Hematopoietic multipotent progenitor cell (in vitro differentiated cells): ENCODE measurements at regions not wholly inside any gene's neighbourhood (a gene's known extent, or its start where the extent isn't known, plus 50 kb on each side); places are given as distances from the start of the nearest gene placed in this dataset.
A peak's percentile ranks its signal among the peaks of the same experiment; 100 is the strongest.
"Not testable (repeated sequence)": the region's sequence is repeated elsewhere in the genome, so short reads cannot be mapped to it uniquely, and the experiment has no call there.

Experiments
- DNase-seq, 3 donors: peaks; one replicate each; pipeline ENCODE4 v3.0.0-alpha.2; 2011 to 2015; ENCODE audit warnings: low read depth in 2 of 3, low spot score in 2 of 3

DNA sequence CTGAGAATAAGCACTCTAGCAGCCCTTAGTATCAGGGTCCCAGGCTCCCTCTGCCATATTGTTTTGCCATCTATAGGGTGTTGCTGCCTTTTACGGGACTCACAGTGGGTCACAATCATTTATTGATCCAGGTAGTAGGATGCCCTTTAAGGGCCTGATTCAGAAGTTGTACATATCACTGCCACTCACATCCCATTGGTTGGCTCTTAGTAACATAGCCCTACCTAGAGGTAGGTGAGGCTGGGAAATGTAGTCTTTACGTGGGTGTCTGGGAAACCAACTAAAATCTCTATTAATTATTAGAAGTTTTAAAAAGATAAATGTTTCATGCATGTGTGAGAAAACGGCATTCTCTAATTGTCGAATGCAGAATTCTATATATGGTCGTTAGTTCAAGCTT is 78.8 kb upstream of the ATP5PO start:
- DNase-seq = no peak

DNA sequence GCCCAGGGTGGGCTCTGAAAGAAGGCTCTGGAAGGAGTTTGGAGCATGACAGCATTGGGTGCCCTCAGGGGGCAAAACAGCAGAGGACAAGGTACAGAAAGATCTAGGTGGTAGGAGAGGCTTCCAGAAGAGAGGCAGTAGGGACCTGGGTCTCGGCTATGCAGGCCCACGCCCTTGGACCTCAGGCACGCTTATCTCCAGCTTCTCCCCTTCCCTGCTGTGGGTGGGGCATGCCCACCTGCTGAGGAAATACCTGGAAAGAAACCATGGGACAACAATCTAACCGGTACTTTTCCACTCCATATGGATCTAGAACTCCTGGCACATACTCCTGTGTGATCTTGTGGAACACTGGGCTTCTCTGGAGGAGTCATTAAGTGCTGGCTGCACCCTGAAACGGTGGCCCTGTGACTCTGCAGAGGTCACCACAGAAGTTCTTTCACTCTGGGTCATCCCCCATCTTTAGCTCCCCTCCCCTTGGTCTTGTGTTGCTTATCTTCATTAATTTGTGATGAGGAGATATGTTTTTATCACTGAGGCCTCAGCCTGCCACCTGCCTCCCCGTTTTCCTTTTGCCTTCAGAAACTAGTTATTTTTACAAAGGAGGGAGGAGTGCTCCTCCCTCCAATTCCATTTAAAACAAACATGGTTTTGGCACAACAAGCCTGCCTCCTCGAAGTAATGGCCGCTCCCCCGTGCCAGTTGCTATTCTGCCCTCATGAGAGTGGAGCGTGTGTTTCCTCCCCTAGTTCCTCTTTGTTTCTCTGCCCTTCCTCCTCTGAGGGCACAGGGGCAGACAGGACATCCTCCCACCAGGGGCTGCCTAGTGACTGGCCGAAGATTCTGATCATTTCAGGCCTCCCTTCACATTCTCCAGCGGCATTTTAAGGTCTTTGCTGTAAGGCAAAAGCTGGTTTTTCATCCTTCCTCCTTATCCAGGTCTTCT is 78.0 kb upstream of the ATP5PO start:
- peak in 2 of 3 donors; percentile 58 to 88 for DNase-seq

DNA sequence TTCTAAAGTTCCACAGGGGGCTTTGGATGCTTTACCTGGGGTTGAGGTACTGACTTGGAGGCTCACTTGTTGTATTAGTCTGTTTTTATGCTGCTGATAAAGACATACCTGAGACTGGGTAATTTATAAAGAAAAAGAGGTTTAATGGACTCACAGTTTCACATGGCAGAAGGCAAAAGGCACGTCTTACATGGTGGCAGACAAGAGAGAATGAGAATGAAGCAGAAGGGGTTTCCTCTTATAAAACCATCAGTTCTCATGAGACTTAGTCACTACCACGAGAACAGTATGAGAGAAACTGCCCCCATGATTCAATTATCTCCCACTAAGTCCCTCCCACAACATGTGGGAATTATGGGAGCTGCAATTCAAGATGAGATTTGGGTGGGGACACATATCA is 76.8 kb upstream of the ATP5PO start:
- DNase-seq = not testable (repeated sequence)

DNA sequence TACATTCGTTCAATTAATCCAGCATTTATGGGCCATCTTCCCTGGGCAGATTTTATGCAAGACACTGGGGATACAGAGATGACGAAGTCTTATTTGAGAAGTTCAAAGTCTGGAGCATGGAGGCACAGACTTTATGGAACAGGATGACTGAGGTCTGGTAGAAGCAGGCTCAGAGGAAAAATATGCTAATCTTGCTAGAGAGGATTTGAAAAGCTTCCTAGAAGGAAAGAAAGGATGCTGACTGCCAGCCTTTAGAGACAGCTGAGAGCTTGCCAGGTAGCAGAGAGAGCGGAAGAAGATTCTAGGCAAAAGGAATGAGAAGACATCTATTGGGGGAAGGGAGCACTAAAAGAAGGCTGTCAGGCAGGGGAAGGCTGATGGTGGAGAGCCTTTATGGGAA is 75.5 kb upstream of the ATP5PO start:
- no peak for DNase-seq

DNA sequence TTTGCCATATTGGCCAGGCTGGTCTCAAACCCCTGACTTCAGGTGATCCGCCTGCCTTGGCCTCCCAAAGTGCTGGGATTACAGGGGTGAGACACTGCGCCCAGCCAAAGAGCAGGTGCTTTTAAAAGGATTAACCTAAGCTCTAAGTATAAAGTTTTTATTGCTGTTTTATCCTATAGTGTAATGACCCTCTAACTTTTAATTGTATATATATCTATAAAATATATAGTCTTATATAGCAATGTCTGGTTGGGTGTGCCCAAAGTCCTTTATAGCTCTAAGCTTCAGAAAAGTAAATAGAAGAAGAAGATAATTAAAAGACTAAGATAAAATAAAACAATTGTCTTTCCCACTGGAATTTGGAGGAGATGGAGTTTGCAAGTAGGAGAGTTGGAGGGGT is 73.8 kb upstream of the ATP5PO start:
- DNase-seq = no peak

DNA sequence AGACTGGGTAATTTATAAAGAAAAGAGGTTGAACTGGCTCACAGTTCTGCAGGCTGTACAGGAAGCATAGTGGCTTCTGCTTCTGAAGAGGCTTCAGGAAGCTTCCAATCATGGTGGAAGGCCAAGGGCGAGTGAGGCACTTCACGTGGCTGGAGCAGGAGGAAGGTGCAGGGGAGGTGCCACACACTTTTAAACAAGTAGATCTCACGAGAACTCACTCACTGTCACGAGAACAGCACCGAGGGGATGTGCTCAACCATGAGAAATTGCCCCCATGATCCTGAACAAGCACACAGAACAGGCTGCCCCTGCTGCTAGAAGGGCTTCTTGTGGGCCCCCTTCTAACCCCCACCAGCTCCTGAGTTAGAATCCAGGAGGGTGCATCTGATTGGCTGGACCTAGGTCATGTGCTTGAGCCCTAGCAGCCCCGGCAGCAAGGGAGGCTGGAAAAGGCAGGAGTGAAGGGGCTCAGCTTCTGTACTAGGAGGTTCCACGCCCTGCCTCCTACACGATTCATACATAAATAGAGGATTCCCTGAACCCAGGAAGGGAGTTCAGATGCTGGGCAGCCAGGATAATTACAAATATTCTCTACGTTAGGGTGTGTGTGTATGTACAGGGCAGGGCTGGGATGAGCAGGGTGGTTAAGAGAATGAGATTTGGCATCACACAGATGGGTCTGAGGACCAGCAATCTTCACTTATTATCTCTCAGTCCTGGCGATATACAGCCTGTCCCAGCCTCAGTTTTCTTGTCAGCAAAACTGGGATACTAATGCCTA is 72.8 kb upstream of the ATP5PO start:
- DNase-seq = no peak

DNA sequence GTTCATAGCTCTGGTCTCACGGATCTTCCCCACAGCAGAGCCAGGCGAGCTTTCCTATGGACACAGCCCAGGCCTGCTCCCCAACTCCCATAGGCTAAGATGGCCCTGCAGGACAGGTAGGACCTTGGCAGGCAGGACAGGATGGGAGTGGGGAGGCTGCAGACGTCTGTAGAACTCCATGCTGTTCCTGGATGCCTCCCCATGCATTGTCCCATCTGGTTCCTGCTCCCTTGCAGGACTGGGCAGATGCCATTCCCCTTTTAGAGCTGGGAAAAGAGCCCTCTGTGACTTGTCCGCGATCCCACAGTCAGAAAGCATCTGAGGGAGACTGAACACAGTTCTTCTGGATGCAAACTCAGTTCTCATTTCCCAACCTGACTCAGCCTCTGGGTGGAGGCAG is 71.9 kb upstream of the ATP5PO start:
- DNase-seq = no peak

DNA sequence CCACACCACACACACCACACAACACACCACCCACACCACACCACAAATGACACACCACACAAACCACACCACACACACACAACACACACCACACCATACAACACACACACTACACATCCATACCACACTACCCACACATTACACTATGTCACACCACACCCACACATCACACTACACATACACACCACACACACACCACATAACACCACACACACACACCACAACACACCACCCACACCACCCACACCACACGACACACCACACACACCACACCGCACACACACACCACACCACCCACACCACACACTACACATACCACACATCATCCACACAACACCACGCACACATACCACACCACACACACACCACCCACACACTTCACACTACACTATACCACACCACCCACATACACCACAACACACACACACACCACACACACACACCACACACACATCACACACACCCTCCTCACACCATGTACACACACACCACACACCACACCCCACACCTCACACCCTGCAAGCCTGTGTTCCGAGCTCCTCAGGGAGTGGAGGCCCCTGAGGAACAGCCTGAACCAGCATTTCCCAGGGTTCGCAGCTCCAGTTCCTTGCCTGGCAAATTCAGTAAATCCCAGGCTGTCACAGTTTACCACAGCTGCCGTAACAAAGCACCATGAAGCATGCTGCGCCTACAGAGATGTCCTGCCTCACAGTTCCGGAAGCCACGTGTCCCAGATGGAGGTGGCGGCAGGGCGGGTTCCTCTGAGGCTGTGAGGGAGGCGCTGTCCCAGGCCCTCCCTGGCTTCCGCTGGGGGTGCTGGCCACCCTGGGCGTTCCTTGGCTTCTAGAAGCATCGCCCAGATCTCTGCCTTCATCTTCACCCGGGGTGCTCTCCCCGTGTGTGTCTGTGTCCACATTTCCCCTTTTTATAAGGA is 69.8 kb upstream of the ATP5PO start:
- no peak for DNase-seq

DNA sequence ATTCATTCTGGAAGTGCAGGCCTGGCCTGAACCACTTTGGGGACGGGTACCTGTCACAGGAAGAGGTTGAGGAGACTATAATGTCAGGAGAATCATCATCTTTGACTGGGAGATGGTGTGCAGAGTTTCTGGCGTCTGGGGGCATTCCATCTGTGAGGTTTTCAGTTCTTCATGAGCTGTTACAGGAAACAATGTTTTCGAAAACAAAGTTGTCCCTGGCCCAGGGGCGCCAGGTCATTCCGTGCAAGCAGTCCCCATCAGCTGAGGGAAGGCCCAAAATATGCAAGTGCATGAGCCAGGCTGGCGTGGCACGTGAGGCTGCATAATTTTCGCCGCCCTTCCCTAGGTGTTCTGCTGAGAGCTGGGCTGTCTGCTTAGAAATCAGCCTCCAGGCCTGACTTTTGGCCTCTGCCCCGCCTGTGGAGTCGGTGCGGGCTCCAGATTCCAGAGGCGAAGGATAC is 68.4 kb upstream of the ATP5PO start:
- no peak for DNase-seq

DNA sequence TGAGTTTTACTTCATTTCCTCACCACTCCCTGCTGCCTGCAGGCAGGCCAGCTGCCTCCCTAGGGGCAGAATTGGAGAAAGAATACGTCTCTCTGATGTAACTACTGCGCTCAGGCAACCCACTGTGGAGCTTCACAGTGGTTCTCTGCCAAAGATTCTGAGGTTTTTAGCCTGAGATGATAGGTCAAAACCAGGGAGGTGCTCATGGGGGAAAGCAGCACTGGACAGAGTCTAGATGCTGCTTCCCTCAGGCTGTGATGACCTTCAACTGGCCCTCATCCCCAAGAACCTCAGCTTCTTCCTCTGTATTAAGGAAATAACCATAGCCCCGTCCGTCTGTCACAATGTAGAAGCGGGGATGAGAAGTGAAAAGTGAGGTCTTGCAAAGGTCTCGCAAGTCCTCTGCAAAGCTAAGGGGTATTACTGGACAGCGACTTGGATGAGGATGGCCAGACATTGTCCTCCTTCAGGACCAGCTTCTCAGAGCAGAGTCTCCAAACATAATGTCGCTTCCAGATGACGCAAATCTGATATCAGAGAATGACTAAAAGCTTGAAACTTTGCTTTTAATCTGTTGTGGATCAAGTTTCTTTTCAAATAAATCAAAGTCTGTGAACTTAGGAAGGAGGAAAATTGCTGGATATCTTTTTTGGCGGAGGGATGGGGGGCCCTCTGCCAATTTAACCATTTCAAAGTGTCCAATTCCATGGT is 65.9 kb upstream of the ATP5PO start:
- no peak for DNase-seq

DNA sequence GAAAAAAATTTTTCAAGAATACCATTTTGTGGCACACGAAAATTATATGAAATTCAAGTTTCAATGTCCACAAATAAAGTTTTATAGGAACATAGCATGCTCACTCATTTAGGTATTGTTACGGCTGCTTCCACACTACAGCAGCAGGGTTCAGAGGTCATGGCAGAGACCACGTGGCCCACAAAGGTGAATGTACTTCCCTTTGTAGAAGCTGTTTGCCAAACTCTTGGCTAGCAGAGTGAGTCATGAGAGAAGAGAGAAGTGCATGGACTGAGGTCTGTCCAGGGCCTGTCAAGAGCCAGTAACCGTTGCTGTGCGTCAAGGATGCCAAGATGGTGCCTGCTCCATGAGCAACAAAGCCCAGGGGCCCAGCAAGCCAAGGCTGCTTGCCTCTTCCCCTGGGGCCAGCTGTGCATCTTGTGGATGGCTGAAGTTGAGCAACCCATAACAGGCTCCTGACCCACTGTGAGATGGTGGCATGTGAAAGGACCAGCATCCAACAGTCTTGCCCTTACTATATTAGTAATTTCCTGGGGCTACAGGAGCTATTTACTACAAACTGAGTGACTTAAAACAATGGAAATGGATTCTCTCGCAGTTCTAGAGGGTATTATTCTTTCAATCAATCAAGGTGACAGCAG is 64.8 kb upstream of the ATP5PO start:
- DNase-seq = no peak

DNA sequence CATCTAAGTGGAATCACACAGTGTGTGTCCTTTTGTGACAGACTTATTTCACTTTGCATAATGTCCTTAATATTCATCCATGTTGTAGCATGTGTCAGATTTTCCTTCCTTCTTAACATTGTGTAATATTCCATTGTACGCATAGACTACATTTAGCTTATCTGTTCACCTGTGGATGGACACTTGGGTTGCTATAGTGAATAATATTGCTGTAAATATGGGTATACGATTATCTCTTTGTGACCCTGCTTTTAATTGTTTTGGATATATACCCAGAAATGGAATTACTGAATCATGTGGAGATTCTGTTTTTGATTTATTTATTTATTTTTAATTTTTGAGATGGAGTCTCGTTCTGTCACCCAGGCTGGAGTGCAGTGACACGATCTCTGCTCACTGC is 63.0 kb upstream of the ATP5PO start:
- no peak for DNase-seq

DNA sequence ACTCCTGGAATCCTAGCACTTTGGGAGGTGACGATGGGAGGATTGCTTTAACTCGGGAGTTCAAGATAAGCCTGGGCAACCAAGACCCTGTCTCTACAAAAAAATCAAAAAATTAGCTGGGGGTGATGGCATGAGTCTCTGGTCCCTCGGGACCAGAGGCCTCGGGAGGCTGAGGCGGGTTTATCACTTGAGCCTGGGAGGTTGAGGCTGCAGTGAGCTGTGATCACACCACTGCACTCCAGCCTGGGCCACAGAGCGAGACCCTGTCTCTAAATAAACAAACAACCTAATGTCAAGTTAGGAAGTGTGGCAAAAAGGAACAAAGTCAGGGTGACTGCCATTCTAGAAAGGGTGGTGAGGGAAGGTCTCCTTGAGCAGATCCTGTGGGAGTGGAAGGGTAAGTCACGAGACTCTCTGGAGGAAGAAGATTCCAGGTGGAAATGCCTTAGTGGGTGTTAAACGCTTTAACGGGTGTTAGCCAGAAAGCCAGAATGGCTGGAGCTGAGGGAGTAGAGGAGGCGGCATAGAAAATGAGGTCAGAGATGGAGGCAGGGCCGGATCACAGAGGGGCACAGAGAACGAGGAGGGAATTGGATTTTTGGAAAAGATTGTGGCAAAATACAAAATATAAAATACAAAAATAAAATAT is 62.2 kb upstream of the ATP5PO start:
- DNase-seq = no peak

DNA sequence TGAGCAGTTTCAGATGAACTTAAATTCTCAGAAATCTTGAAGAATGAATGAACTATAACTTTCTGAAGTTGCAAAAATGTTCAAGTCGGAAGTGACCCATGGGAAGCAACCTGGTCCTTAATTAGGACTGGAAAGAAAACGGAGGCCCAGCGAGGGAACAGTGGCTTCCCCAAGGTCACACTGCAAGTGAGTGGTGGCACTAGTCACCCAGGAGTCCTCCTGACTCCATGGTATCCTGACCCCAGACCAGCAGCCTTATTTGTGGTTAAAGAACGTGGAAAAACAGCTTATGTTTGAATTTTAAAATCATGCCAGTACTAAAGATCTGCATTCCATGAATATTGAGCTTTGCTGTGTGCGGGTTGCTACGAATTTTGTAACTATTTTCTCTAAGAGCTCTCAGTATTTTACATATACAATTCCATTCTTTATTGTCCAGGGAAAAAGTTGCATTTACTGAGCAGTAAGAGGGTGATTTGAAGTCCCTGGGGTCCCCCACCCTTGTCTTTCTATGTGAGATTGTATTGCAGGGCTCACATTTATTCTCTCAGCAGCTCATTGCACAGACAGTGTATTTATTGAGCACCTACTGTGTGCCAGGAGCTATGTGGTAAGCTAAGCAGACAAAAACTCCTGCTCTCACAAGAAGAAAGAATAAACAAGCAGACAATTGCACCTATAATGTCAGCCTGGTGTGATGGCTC is 61.6 kb upstream of the ATP5PO start:
- DNase-seq = no peak

DNA sequence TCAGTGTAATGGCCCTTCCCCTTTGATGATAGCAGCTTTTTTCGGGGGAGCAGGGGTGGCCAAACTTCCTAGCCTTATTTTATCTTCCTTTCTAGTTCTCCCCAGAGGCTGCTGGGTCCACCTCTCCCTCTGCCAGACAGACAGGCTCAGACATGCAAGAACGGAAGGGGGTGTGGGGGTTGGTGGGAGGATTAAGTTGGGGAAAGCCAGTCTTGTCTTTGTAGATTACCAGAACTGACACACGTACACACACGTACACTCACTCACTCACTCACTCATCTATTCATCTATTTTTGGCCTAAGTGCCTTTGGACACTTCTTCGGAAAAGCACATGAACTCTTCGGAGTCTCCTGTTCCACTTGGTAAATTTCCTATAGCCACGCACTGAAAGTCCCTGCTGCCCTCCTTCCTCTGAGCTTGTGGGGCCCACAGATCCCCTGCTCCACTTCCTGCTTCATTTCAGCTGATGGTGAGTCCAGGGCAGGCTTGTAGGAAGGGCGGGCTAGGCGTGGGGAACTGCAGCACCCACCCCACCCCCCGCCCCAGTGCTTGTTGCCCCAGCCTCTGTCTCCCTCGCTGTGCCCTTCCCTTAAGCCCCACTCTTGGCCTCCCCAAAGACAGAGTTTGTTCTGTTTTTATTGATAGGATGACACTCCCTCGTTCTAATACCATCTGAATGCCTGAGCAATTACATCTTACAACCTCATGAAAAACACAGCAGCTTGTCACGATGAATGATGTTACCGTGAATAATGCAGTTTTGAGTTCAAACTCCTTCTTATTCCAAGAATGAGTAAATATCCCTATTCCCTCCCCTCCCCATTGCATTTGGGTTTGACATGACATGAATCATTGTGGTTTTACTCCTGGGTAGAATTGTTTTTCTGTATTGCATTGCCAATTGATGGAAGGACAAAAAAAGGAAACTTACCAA is 60.7 kb upstream of the ATP5PO start:
- DNase-seq = peak; percentile 11 to 36 (median 36)

DNA sequence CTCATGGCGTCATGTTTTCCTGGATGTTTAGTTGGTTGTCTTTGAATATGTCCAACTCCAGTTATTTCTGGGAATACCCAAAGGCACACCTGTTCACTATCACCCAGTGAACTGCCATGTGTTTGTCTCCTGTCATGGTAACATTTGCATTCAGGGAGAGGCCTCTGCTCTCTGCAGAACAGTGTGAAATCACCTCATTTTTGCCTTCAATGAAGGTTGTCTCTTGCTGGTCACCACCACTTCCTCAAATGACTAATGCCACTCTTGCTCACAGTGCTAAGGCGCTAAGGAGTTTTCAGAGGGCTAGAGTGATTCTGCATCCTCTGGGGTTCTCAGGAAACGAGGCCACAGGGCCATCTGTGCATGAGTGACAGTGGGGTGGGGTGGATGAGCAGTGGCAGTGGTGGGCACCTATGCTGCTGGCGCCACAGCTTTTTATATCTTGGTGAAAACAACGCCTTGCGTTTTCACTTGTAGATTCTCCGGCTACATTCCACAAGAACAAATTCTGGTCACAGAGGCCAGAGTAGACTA is 60.0 kb upstream of the ATP5PO start:
- DNase-seq = peak in 2 of 3 donors; percentile 82 to 91
